Panc1 (cell line): ENCODE measurements at regions not wholly inside any gene's neighbourhood (a gene's known extent, or its start where the extent isn't known, plus 50 kb on each side); places are given as distances from the start of the nearest gene placed in this dataset.

Experiments used
- ATAC-seq: fragments of 200-7000 bp; cut with Tn5 transposase; 2 replicates; pipeline ENCODE4 v1.9.1; 2020; ENCODE audit warnings: mild to moderate bottlenecking, moderate library complexity
- BruUV-seq: library from RNA; stranded (reverse); fragments of 400-500 nt; replicated peaks from 2 replicates; lab custom pipeline; 2021; lab: Mats Ljungman, UMichigan
- CTCF ChIA-PET: fragments of 300-600 bp; sonication (Branson Sonifier 250); formaldehyde crosslinking; loops from one replicate; lab custom pipeline; 2022; ENCODE audit warnings: antibody characterized with exemption; lab: Charles Lee
- POLR2A ChIA-PET: fragments of 300-600 bp; sonication (Branson Sonifier 250); formaldehyde crosslinking; loops from one replicate; lab custom pipeline; 2022; ENCODE audit warnings: antibody characterized with exemption; lab: Charles Lee
- DNase-seq: peaks from one replicate; pipeline ENCODE4 v3.0.0-alpha.2; 2010; ENCODE audit warnings: low read depth, low spot score
- H3K27ac ChIP-seq: 2 replicates; pipeline ENCODE4 v1.5.1; 2011; ENCODE audit warnings: mild to moderate bottlenecking, low read length, inconsistent platforms
- H3K27me3 ChIP-seq: fragments of 200-500 bp; sonication (Bioruptor generic); 2 replicates; pipeline ENCODE4 v1.6.0; 2014; ENCODE audit warnings: low read length, inconsistent platforms; ENCODE audit not compliant: control insufficient read depth, insufficient read depth
- H3K36me3 ChIP-seq: fragments of 200-500 bp; sonication (Bioruptor generic); 2 replicates; pipeline ENCODE4 v1.5.1; 2014; ENCODE audit warnings: inconsistent platforms, mild to moderate bottlenecking, low read length, moderate library complexity; ENCODE audit not compliant: control insufficient read depth, insufficient read depth
- H3K4me1 ChIP-seq: 2 replicates; pipeline ENCODE4 v1.5.1; 2011; ENCODE audit warnings: inconsistent platforms, mild to moderate bottlenecking, low read length, moderate library complexity; ENCODE audit not compliant: control insufficient read depth, insufficient read depth
- H3K4me3 ChIP-seq, 2 experiments: 2 replicates each; pipeline ENCODE4 v1.5.1; 2011 to 2012; ENCODE audit warnings: low read depth in 2 of 2, low read length in 2 of 2, mild to moderate bottlenecking in 2 of 2, inconsistent platforms in 1 of 2, moderate library complexity in 1 of 2
- H3K9me3 ChIP-seq: fragments of 200-500 bp; sonication (Bioruptor generic); 2 replicates; pipeline ENCODE4 v1.5.1; 2014; ENCODE audit warnings: low read depth, mild to moderate bottlenecking, inconsistent platforms, low read length, moderate library complexity; ENCODE audit not compliant: control insufficient read depth, insufficient read depth
- CTCF ChIP-seq: fragments of 450-650 bp; IDR thresholded peaks from 2 replicates; pipeline ENCODE4 v1.5.1; 2017; ENCODE audit warnings: mild to moderate bottlenecking
- POLR2AphosphoS5 ChIP-seq: IDR thresholded peaks from 2 replicates; pipeline ENCODE4 v1.6.1; 2012; ENCODE audit warnings: mild to moderate bottlenecking, low read depth, low read length, moderate library complexity
- REST ChIP-seq, 2 experiments: IDR thresholded peaks; 2 replicates each; pipeline ENCODE4 v1.6.1; 2011 to 2012; ENCODE audit warnings: low read depth in 2 of 2, control low read depth in 1 of 2, low read length in 1 of 2, mild to moderate bottlenecking in 1 of 2, moderate library complexity in 1 of 2; ENCODE audit not compliant: insufficient read depth in 1 of 2
- SIN3A ChIP-seq: IDR thresholded peaks from 2 replicates; pipeline ENCODE4 v1.6.1; 2012; ENCODE audit warnings: low read depth, mild to moderate bottlenecking, low read length, moderate library complexity, borderline replicate concordance; ENCODE audit not compliant: insufficient read depth
- TCF7L2 ChIP-seq: IDR thresholded peaks from 2 replicates; pipeline ENCODE4 v1.6.1; 2011; ENCODE audit warnings: mild to moderate bottlenecking, low read depth, low read length, inconsistent platforms
- in situ Hi-C: cut with HindIII; loops from 2 replicates; pipeline ENCODE4 v1.10.0; 2016; ENCODE audit warnings: low sequenced_read_pairs, low pct_unique_long_range_greater_than_20kb
- intact Hi-C: fragments of 100-400 bp; cut with micrococcal nuclease; formaldehyde crosslinking; loops from one replicate; pipeline ENCODE4 v1.10.0; 2022; ENCODE audit not compliant: unreplicated experiment

GRCh38 chr10:36676321-36676720, 449.1 kb upstream of the ANKRD30A start:
- TF ChIP-seq CTCF (no peak), TCF7L2 (no peak), POLR2AphosphoS5 (no peak), SIN3A (no peak), REST (IDR thresholded peaks at IDR 0.05; ENCODE audit: insufficient read depth in 1 of 2, low read depth in 2 of 2, low read length in 1 of 2) (no peak)
- DNase-seq (no peak), ATAC-seq (no peak)
- no TSS peak for BruUV-seq
- no peaks in the 10 kb centered on the region for H3K36me3 ChIP-seq
- intact Hi-C loops: no loop called here
- H3K27me3 ChIP-seq: no peaks in the 10 kb centered on the region
- H3K9me3 ChIP-seq: no peaks in the 10 kb centered on the region
- in situ Hi-C loops: no loop called here
- no peak overlapping the region for H3K4me3 ChIP-seq
- ChIA-PET CTCF (no interaction called here), POLR2A (no interaction called here)
- no peaks in the 10 kb centered on the region for H3K4me1 ChIP-seq
- H3K27ac ChIP-seq: no peak overlapping the region

GRCh38 chr10:36675458-36675880, 449.9 kb upstream of the ANKRD30A start:
- TF ChIP-seq CTCF: no peak
- TF ChIP-seq TCF7L2: no peak
- no peak for TF ChIP-seq POLR2AphosphoS5
- no peak for TF ChIP-seq REST (IDR thresholded peaks at IDR 0.05; ENCODE audit: insufficient read depth in 1 of 2, low read depth in 2 of 2, low read length in 1 of 2)
- no peak for TF ChIP-seq SIN3A
- CTCF ChIA-PET: no interaction called here
- BruUV-seq: no TSS peak
- no peak for ATAC-seq
- H3K9me3 ChIP-seq: no peaks in the 10 kb centered on the region
- DNase-seq: no peak
- no peak overlapping the region for H3K4me3 ChIP-seq
- H3K36me3 ChIP-seq: no peaks in the 10 kb centered on the region
- H3K27me3 ChIP-seq: no peaks in the 10 kb centered on the region
- H3K4me1 ChIP-seq: no peaks in the 10 kb centered on the region
- POLR2A ChIA-PET: no interaction called here
- in situ Hi-C loops: no loop called here
- H3K27ac ChIP-seq: no peak overlapping the region
- intact Hi-C loops: no loop called here
